GM23248 (cell line): ENCODE measurements at regions not wholly inside any gene's neighbourhood (a gene's known extent, or its start where the extent isn't known, plus 50 kb on each side); places are given as distances from the start of the nearest gene placed in this dataset.

ENCODE experiments used
- DNase-seq: peaks from one replicate; pipeline ENCODE4 v3.0.0-alpha.2; 2015
- H2AFZ ChIP-seq: fragments of 200-600 bp; sonication (generic); 2 replicates; pipeline ENCODE4 v1.6.1; 2016; ENCODE audit warnings: antibody characterized with exemption
- H3F3A ChIP-seq: fragments of 200-600 bp; sonication (generic); 2 replicates; pipeline ENCODE4 v1.6.1; 2016; ENCODE audit warnings: mild to moderate bottlenecking, antibody characterized with exemption, mixed run types; ENCODE audit not compliant: insufficient read depth
- H3K27ac ChIP-seq: fragments of 200-600 bp; sonication (generic); 2 replicates; pipeline ENCODE4 v1.5.1; 2016; ENCODE audit warnings: mild to moderate bottlenecking
- H3K27me3 ChIP-seq: fragments of 200-600 bp; sonication (generic); replicated peaks from 2 replicates; pipeline ENCODE4 v1.6.1; 2016; ENCODE audit warnings: mild to moderate bottlenecking; ENCODE audit not compliant: insufficient read depth
- H3K36me3 ChIP-seq: fragments of 200-600 bp; sonication (generic); 2 replicates; pipeline ENCODE4 v1.6.1; 2016; ENCODE audit warnings: low read depth, mild to moderate bottlenecking
- H3K4me1 ChIP-seq: fragments of 200-600 bp; sonication (generic); 2 replicates; pipeline ENCODE4 v1.6.1; 2016; ENCODE audit warnings: mild to moderate bottlenecking; ENCODE audit not compliant: insufficient read depth
- H3K4me2 ChIP-seq: fragments of 200-600 bp; sonication (generic); one replicate; pipeline ENCODE4 v1.6.1; 2016; ENCODE audit warnings: mild to moderate bottlenecking; ENCODE audit not compliant: unreplicated experiment
- H3K4me3 ChIP-seq: fragments of 200-600 bp; sonication (generic); 2 replicates; pipeline ENCODE4 v1.5.1; 2016; ENCODE audit warnings: mild to moderate bottlenecking
- H3K79me2 ChIP-seq: fragments of 200-600 bp; sonication (generic); 2 replicates; pipeline ENCODE4 v1.6.1; 2016; ENCODE audit warnings: mild to moderate bottlenecking; ENCODE audit not compliant: insufficient read depth
- H3K9ac ChIP-seq: fragments of 200-600 bp; sonication (generic); 2 replicates; pipeline ENCODE4 v1.6.1; 2016; ENCODE audit warnings: mild to moderate bottlenecking
- H3K9me2 ChIP-seq: fragments of 200-600 bp; sonication (generic); 2 replicates; pipeline ENCODE4 v1.6.1; 2016; ENCODE audit warnings: mixed run types, mild to moderate bottlenecking, moderate library complexity; ENCODE audit not compliant: insufficient read depth
- H3K9me3 ChIP-seq: fragments of 200-600 bp; sonication (generic); one replicate; pipeline ENCODE4 v1.6.1; 2017; ENCODE audit warnings: low read depth
- H4K20me1 ChIP-seq: fragments of 200-600 bp; sonication (generic); 2 replicates; pipeline ENCODE4 v1.6.0; 2016; ENCODE audit not compliant: insufficient read depth
- EZH2 ChIP-seq: fragments of 200-600 bp; sonication (generic); IDR thresholded peaks from 2 replicates; pipeline ENCODE4 v1.6.1; 2018; ENCODE audit warnings: antibody characterized with exemption, mild to moderate bottlenecking; ENCODE audit not compliant: insufficient read depth, poor library complexity, severe bottlenecking
- EZH2phosphoT487 ChIP-seq: fragments of 200-600 bp; sonication (generic); IDR thresholded peaks from 2 replicates; pipeline ENCODE4 v1.6.1; 2018; ENCODE audit warnings: antibody characterized with exemption, moderate library complexity, mild to moderate bottlenecking, low read depth; ENCODE audit not compliant: insufficient read depth
- WGBS, 2 experiments: methylation state at CpG; one replicate each; pipeline ENCODE4 v1.1.6; 2015 to 2017; ENCODE audit warnings: low lambda C conversion rate in 2 of 2, low coverage in 1 of 2; ENCODE audit errors: missing lambda C conversion rate in 2 of 2; 5-methylcytosine and 5-hydroxymethylcytosine counted together
- in situ Hi-C: fragments of 300-500 bp; cut with MboI; formaldehyde crosslinking; loops from 2 replicates; pipeline ENCODE4 v1.15.0; 2020

GRCh38 chr11:114987186-114987760 is 308.9 kb downstream of the NXPE2 start:
- in situ Hi-C loops: no loop called here
- Histone ChIP-seq H3K36me3 (no peaks in the 10 kb centered on the region), H3K4me2 (no peak overlapping the region), H3K4me1 (no peaks in the 10 kb centered on the region), H3K9ac (no peak overlapping the region), H3K79me2 (no peaks in the 10 kb centered on the region), H4K20me1 (no peaks in the 10 kb centered on the region), H2AFZ (no peak overlapping the region), H3K9me2 (no peaks in the 10 kb centered on the region), H3K4me3 (no peak overlapping the region), H3K27me3 (no peaks in the 10 kb centered on the region), H3K9me3 (no peaks in the 10 kb centered on the region), H3F3A (no peaks in the 10 kb centered on the region), H3K27ac (no peak overlapping the region)
- no peak for DNase-seq
- TF ChIP-seq EZH2 (no peak), EZH2phosphoT487 (no peak)
- WGBS, 2 experiments: 2% methylated on average over 10 of the region's 10 CpGs

GRCh38 chr11:114988644-114989043 is 310.3 kb downstream of the NXPE2 start:
- H2AFZ ChIP-seq: no peak overlapping the region
- no peaks in the 10 kb centered on the region for H3K79me2 ChIP-seq
- no peaks in the 10 kb centered on the region for H3K27me3 ChIP-seq
- no peaks in the 10 kb centered on the region for H3K36me3 ChIP-seq
- H3K4me3 ChIP-seq: no peak overlapping the region
- no peak overlapping the region for H3K9ac ChIP-seq
- H3K9me3 ChIP-seq: no peaks in the 10 kb centered on the region
- in situ Hi-C loops: no loop called here
- H3K27ac ChIP-seq: no peak overlapping the region
- H3F3A ChIP-seq: no peaks in the 10 kb centered on the region
- no peaks in the 10 kb centered on the region for H3K9me2 ChIP-seq
- H4K20me1 ChIP-seq: no peaks in the 10 kb centered on the region
- no peak for TF ChIP-seq EZH2
- TF ChIP-seq EZH2phosphoT487: no peak
- H3K4me1 ChIP-seq: no peaks in the 10 kb centered on the region
- H3K4me2 ChIP-seq: no peak overlapping the region
- 64 to 72% methylated on average over 14 of the region's 14 CpGs for WGBS, 2 experiments
- no peak for DNase-seq

GRCh38 chr11:114989536-114989935 is 311.2 kb downstream of the NXPE2 start:
- Histone ChIP-seq H3K79me2 (no peaks in the 10 kb centered on the region), H4K20me1 (no peaks in the 10 kb centered on the region), H3K36me3 (no peaks in the 10 kb centered on the region), H3K4me3 (no peak overlapping the region), H3K9me2 (no peaks in the 10 kb centered on the region), H3F3A (no peaks in the 10 kb centered on the region), H3K4me2 (no peak overlapping the region), H3K27me3 (no peaks in the 10 kb centered on the region), H3K9me3 (no peaks in the 10 kb centered on the region), H2AFZ (no peak overlapping the region), H3K9ac (no peak overlapping the region), H3K27ac (no peak overlapping the region), H3K4me1 (no peaks in the 10 kb centered on the region)
- in situ Hi-C loops: no loop called here
- TF ChIP-seq EZH2 (no peak), EZH2phosphoT487 (no peak)
- whole genome bisulfite sequencing, 2 experiments: 40 to 48% methylated on average over 8 to 9 of the region's 9 CpGs
- no peak for DNase-seq

GRCh38 chr11:115005663-115006062 is 327.3 kb downstream of the NXPE2 start:
- Histone ChIP-seq H3K9me2 (no peaks in the 10 kb centered on the region), H3K79me2 (no peaks in the 10 kb centered on the region), H3F3A (no peaks in the 10 kb centered on the region), H3K9ac (no peak overlapping the region), H2AFZ (no peak overlapping the region), H3K4me3 (no peak overlapping the region), H3K36me3 (no peaks in the 10 kb centered on the region), H3K4me2 (no peak overlapping the region), H3K9me3 (no peaks in the 10 kb centered on the region), H3K27ac (no peak overlapping the region), H3K4me1 (no peaks in the 10 kb centered on the region), H3K27me3 (no peaks in the 10 kb centered on the region), H4K20me1 (no peaks in the 10 kb centered on the region)
- no peak for DNase-seq
- 24 to 33% methylated on average over 2 of the region's 2 CpGs for WGBS, 2 experiments
- TF ChIP-seq EZH2 (no peak), EZH2phosphoT487 (no peak)
- in situ Hi-C loops: no loop called here

- no peak overlapping the region for H3K4me2 ChIP-seq
- no peaks in the 10 kb centered on the region for H3K9me2 ChIP-seq
- TF ChIP-seq EZH2 (no peak), EZH2phosphoT487 (no peak)
- H3F3A ChIP-seq: no peaks in the 10 kb centered on the region
- no peaks in the 10 kb centered on the region for H3K4me1 ChIP-seq
- H3K27me3 ChIP-seq: no peaks in the 10 kb centered on the region
- H4K20me1 ChIP-seq: no peaks in the 10 kb centered on the region
- 4 to 14% methylated on average over 2 of the region's 2 CpGs for WGBS, 2 experiments
- no peak for DNase-seq
- H3K36me3 ChIP-seq: no peaks in the 10 kb centered on the region
- no peaks in the 10 kb centered on the region for H3K9me3 ChIP-seq
- no peak overlapping the region for H3K4me3 ChIP-seq
- H3K9ac ChIP-seq: no peak overlapping the region
- no peak overlapping the region for H3K27ac ChIP-seq
- in situ Hi-C loops: no loop called here
- H2AFZ ChIP-seq: no peak overlapping the region
- no peaks in the 10 kb centered on the region for H3K79me2 ChIP-seq
Measured at GRCh38 chr11:115007851-115008250, 329.5 kb downstream of the NXPE2 start.
